OCI-LY1 (cell line): ENCODE measurements at regions not wholly inside any gene's neighbourhood (a gene's known extent, or its start where the extent isn't known, plus 50 kb on each side); places are given as distances from the start of the nearest gene placed in this dataset.

Source experiments
- EZH2 ChIP-seq: fragments of 200-600 bp; sonication (generic), shearing (Covaris generic); IDR thresholded peaks from 2 replicates; pipeline ENCODE4 v1.8.0; 2017; ENCODE audit warnings: borderline replicate concordance, mixed run types, mild to moderate bottlenecking, antibody characterized with exemption, low read length, moderate library complexity, mixed read lengths
- TF ChIP-seq, protein P1 (sequence below): fragments of 200-600 bp; sonication (generic), shearing (Covaris generic); IDR thresholded peaks from 2 replicates; pipeline ENCODE4 v1.5.1; 2017; ENCODE audit warnings: mild to moderate bottlenecking, antibody characterized with exemption, low read length, moderate library complexity, mixed read lengths

DNA sequence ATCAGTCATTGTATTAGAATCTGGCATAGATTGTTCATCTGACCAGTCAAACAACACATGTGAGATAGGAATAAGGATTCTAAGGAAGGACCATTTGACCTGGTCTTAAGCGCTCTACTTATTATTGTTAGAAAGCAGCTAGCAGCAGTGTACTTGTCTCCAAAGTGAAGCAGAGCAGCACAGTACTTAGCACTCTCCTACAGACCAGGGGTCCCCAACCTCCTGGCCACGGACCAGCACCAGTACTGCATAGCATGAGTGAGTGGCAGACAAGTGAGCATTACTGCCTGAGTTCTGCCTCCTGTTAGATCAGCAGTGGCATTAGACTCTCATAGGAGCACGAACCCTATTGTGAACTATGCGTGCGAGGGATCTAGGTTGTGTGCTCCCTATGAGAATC is 135.9 kb upstream of the SPRY1 start:
- TF ChIP-seq, protein P1, sequence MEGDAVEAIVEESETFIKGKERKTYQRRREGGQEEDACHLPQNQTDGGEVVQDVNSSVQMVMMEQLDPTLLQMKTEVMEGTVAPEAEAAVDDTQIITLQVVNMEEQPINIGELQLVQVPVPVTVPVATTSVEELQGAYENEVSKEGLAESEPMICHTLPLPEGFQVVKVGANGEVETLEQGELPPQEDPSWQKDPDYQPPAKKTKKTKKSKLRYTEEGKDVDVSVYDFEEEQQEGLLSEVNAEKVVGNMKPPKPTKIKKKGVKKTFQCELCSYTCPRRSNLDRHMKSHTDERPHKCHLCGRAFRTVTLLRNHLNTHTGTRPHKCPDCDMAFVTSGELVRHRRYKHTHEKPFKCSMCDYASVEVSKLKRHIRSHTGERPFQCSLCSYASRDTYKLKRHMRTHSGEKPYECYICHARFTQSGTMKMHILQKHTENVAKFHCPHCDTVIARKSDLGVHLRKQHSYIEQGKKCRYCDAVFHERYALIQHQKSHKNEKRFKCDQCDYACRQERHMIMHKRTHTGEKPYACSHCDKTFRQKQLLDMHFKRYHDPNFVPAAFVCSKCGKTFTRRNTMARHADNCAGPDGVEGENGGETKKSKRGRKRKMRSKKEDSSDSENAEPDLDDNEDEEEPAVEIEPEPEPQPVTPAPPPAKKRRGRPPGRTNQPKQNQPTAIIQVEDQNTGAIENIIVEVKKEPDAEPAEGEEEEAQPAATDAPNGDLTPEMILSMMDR: no peak
- no peak for TF ChIP-seq EZH2
